Astrocyte (in vitro differentiated cells and primary cell): ENCODE measurements at regions not wholly inside any gene's neighbourhood (a gene's known extent, or its start where the extent isn't known, plus 50 kb on each side); places are given as distances from the start of the nearest gene placed in this dataset.

ENCODE experiments used
- CTCF ChIP-seq: IDR thresholded peaks from 2 replicates; pipeline ENCODE4 v1.5.1; 2011; ENCODE audit warnings: low read depth, mild to moderate bottlenecking, inconsistent platforms, low read length, moderate library complexity; ENCODE audit not compliant: insufficient read depth
- EZH2 ChIP-seq: IDR thresholded peaks from 2 replicates; pipeline ENCODE4 v1.6.1; 2012; ENCODE audit warnings: mild to moderate bottlenecking, low read length, inconsistent platforms; ENCODE audit not compliant: insufficient read depth

- TF ChIP-seq CTCF = no peak
- TF ChIP-seq EZH2 = no peak
Measured at GRCh38 chr20:48563191-48563870, 264.5 kb downstream of the PREX1 start.
